Glutamatergic neuron (in vitro differentiated cells): ENCODE measurements at regions not wholly inside any gene's neighbourhood (a gene's known extent, or its start where the extent isn't known, plus 50 kb on each side); places are given as distances from the start of the nearest gene placed in this dataset.

Source experiments
- DNase-seq: peaks from one replicate; pipeline ENCODE4 v3.0.0; 2022
- H3K27ac Mint-ChIP-seq: one replicate; pipeline ENCODE4 v1.8.0; 2020; ENCODE audit warnings: mild to moderate bottlenecking, mixed read lengths, inconsistent platforms; ENCODE audit not compliant: unreplicated experiment
- H3K27me3 Mint-ChIP-seq: one replicate; pipeline ENCODE4 v1.8.0; 2020; ENCODE audit warnings: mild to moderate bottlenecking, moderate library complexity, mixed read lengths, inconsistent platforms; ENCODE audit not compliant: unreplicated experiment
- H3K36me3 Mint-ChIP-seq: one replicate; pipeline ENCODE4 v1.8.0; 2020; ENCODE audit warnings: mild to moderate bottlenecking, mixed read lengths, inconsistent platforms; ENCODE audit not compliant: unreplicated experiment
- H3K4me1 Mint-ChIP-seq: one replicate; pipeline ENCODE4 v1.8.0; 2020; ENCODE audit warnings: mild to moderate bottlenecking, low read depth, mixed read lengths, inconsistent platforms; ENCODE audit not compliant: unreplicated experiment
- H3K4me3 Mint-ChIP-seq: one replicate; pipeline ENCODE4 v1.8.0; 2020; ENCODE audit warnings: mild to moderate bottlenecking, mixed read lengths, inconsistent platforms; ENCODE audit not compliant: unreplicated experiment
- H3K9me3 Mint-ChIP-seq: one replicate; pipeline ENCODE4 v1.8.0; 2020; ENCODE audit warnings: mild to moderate bottlenecking, moderate library complexity, mixed read lengths, inconsistent platforms; ENCODE audit not compliant: unreplicated experiment
- CTCF ChIP-seq: fragments of 200-600 bp; sonication (generic); IDR thresholded peaks from one replicate; pipeline ENCODE4 v1.5.0; 2021; ENCODE audit not compliant: partially characterized antibody, unreplicated experiment

GRCh38 chr11:80523057-80523456, 1082.2 kb upstream of the TENM4 start:
- no peak for DNase-seq
- H3K27ac Mint-ChIP-seq, result no peak overlapping the region
- no peak for TF ChIP-seq CTCF
- H3K4me3 Mint-ChIP-seq, result no peak overlapping the region
- no peaks in the 10 kb centered on the region for H3K9me3 Mint-ChIP-seq
- no peaks in the 10 kb centered on the region for H3K4me1 Mint-ChIP-seq
- H3K27me3 Mint-ChIP-seq, result no peaks in the 10 kb centered on the region
- no peaks in the 10 kb centered on the region for H3K36me3 Mint-ChIP-seq

GRCh38 chr11:80521592-80521991, 1080.8 kb upstream of the TENM4 start:
- H3K27ac Mint-ChIP-seq, result no peak overlapping the region
- no peaks in the 10 kb centered on the region for H3K27me3 Mint-ChIP-seq

GRCh38 chr11:80520507-80520887, 1079.7 kb upstream of the TENM4 start:
- TF ChIP-seq CTCF, result no peak
- H3K36me3 Mint-ChIP-seq, result no peaks in the 10 kb centered on the region
- no peaks in the 10 kb centered on the region for H3K4me1 Mint-ChIP-seq
- no peaks in the 10 kb centered on the region for H3K9me3 Mint-ChIP-seq
- H3K27ac Mint-ChIP-seq, result no peak overlapping the region
- no peaks in the 10 kb centered on the region for H3K27me3 Mint-ChIP-seq
- no peak for DNase-seq
- no peak overlapping the region for H3K4me3 Mint-ChIP-seq

More at GRCh38 chr11:80521592-80521991, 1080.8 kb upstream of the TENM4 start:
- H3K36me3 Mint-ChIP-seq, result no peaks in the 10 kb centered on the region
- H3K9me3 Mint-ChIP-seq, result no peaks in the 10 kb centered on the region
- no peaks in the 10 kb centered on the region for H3K4me1 Mint-ChIP-seq
- DNase-seq, result no peak
- TF ChIP-seq CTCF, result no peak
- H3K4me3 Mint-ChIP-seq, result no peak overlapping the region

GRCh38 chr11:80519596-80520506, 1079.0 kb upstream of the TENM4 start:
- H3K36me3 Mint-ChIP-seq, result no peaks in the 10 kb centered on the region
- no peaks in the 10 kb centered on the region for H3K9me3 Mint-ChIP-seq
- no peak overlapping the region for H3K4me3 Mint-ChIP-seq
- DNase-seq, result no peak
- no peak overlapping the region for H3K27ac Mint-ChIP-seq
- H3K27me3 Mint-ChIP-seq, result no peaks in the 10 kb centered on the region
- TF ChIP-seq CTCF, result no peak
- no peaks in the 10 kb centered on the region for H3K4me1 Mint-ChIP-seq

- no peaks in the 10 kb centered on the region for H3K36me3 Mint-ChIP-seq
- no peak for DNase-seq
- H3K4me1 Mint-ChIP-seq, result no peaks in the 10 kb centered on the region
- no peak overlapping the region for H3K4me3 Mint-ChIP-seq
- no peak overlapping the region for H3K27ac Mint-ChIP-seq
- no peaks in the 10 kb centered on the region for H3K9me3 Mint-ChIP-seq
- no peaks in the 10 kb centered on the region for H3K27me3 Mint-ChIP-seq
- TF ChIP-seq CTCF, result no peak
These were observed 1076.9 kb upstream of the TENM4 start for GRCh38 chr11:80517701-80518100.
